ENCODE measurements at regions not wholly inside any gene's neighbourhood (a gene's known extent, or its start where the extent isn't known, plus 50 kb on each side); places are given as distances from the start of the nearest gene placed in this dataset.

DNA sequence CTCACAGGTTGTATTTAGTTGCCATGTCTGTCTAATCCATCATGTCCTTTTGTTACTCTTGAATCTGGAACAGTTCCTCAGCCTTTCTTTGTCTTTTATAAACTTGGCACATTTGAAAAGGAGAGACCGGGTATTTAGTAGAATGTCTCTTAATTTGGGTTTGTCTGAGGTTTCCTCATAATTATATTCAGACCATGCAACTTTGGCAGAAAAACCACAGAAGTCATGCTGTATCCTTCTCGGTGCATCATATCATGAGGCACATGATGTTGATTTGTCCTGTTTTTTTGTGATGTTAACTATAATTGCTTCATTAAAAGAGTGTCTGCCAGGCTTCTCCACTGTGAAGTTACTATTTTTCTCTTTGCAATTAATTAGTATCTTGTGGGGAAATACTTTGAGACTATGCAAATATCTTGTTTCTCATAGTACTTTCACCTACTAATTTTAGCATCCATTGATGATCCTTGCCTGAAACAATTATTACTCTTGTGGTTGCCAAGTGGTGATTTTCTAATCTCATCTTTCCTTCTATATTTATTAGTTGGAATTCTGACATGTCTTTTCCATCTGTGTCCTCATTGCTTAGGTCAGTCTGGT is 837.3 kb downstream of the DHX35 start:
- TF ChIP-seq EZH2 (IDR thresholded peaks at IDR 0.05; ENCODE audit: insufficient read depth, poor library complexity, severe bottlenecking) = no peak
- no peak for TF ChIP-seq EZH2phosphoT487 (IDR thresholded peaks at IDR 0.05; ENCODE audit: insufficient read depth, low read depth)
